ENCODE measurements at regions not wholly inside any gene's neighbourhood (a gene's known extent, or its start where the extent isn't known, plus 50 kb on each side); places are given as distances from the start of the nearest gene placed in this dataset.

GRCh38 chrX:116781926-116782325, 319.1 kb upstream of the CT83 start:
- TF ChIP-seq POLR2A (IDR thresholded peaks at IDR 0.05) (no peak), CTCF (IDR thresholded peaks at IDR 0.05) (no peak)

All from adrenal gland (tissue), 5 donors.